Upper lobe of left lung (tissue), 4 donors: ENCODE measurements at regions not wholly inside any gene's neighbourhood (a gene's known extent, or its start where the extent isn't known, plus 50 kb on each side); places are given as distances from the start of the nearest gene placed in this dataset.

ENCODE experiments used
- EP300 ChIP-seq, 4 donors: sonication (generic); formaldehyde crosslinking; IDR thresholded peaks; one replicate each; pipeline ENCODE4 v1.5.1; 2017; ENCODE audit warnings: antibody characterized with exemption in 4 of 4, control low read depth in 2 of 4
- POLR2A ChIP-seq, 4 donors: fragments of 450-650 bp; IDR thresholded peaks; one replicate each; pipeline ENCODE4 v1.5.1; 2016 to 2017; ENCODE audit warnings: antibody characterized with exemption in 4 of 4, mild to moderate bottlenecking in 2 of 4
- TF ChIP-seq, protein P1 (sequence below), 6 experiments: fragments of 450-650 bp in 4 of 6; fragments of 200-600 bp in 2 of 6; sonication (generic) in 2 of 6; IDR thresholded peaks; one replicate each; pipeline ENCODE4 v1.5.1; 2016 to 2019; ENCODE audit warnings: antibody characterized with exemption in 6 of 6

DNA sequence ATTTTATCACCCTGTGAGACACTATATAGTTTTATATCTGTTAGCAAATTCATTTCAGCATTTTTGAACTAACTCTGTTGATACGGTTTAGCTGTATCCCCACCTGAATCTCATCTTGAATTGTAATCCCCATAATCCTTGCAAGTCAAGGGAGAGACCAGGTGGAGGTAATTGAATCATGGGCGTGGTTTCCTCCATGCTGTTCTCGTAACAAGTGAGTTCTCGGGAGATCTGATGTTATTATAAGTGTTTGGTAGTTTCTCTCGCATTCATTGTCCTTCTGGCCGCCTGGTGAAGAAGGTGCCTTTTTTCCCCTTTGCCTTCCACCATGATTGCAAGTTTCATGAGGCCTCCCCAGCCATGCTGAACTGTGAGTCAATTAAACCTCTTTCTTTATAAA, 53.2 kb upstream of the TMC3 start:
- TF ChIP-seq, protein P1, sequence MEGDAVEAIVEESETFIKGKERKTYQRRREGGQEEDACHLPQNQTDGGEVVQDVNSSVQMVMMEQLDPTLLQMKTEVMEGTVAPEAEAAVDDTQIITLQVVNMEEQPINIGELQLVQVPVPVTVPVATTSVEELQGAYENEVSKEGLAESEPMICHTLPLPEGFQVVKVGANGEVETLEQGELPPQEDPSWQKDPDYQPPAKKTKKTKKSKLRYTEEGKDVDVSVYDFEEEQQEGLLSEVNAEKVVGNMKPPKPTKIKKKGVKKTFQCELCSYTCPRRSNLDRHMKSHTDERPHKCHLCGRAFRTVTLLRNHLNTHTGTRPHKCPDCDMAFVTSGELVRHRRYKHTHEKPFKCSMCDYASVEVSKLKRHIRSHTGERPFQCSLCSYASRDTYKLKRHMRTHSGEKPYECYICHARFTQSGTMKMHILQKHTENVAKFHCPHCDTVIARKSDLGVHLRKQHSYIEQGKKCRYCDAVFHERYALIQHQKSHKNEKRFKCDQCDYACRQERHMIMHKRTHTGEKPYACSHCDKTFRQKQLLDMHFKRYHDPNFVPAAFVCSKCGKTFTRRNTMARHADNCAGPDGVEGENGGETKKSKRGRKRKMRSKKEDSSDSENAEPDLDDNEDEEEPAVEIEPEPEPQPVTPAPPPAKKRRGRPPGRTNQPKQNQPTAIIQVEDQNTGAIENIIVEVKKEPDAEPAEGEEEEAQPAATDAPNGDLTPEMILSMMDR (IDR thresholded peaks at IDR 0.05), result no peak
- TF ChIP-seq POLR2A (IDR thresholded peaks at IDR 0.05) (no peak), EP300 (IDR thresholded peaks at IDR 0.05) (no peak)
